HL-60 (cell line): ENCODE measurements at regions not wholly inside any gene's neighbourhood (a gene's known extent, or its start where the extent isn't known, plus 50 kb on each side); places are given as distances from the start of the nearest gene placed in this dataset.

ENCODE experiments used
- GABPA ChIP-seq: IDR thresholded peaks from 2 replicates; pipeline ENCODE4 v1.6.1; 2012; ENCODE audit warnings: low read depth
- POLR2AphosphoS5 ChIP-seq: IDR thresholded peaks from 2 replicates; pipeline ENCODE4 v1.6.1; 2012; ENCODE audit warnings: low read depth
- SPI1 ChIP-seq: IDR thresholded peaks from 2 replicates; pipeline ENCODE4 v1.6.1; 2012; ENCODE audit warnings: low read depth, mild to moderate bottlenecking, borderline replicate concordance
- TF ChIP-seq, protein P1 (sequence below): IDR thresholded peaks from one replicate; pipeline ENCODE4 v1.5.1; 2011; ENCODE audit warnings: low read length, control low read depth, inconsistent platforms; ENCODE audit not compliant: insufficient read depth
- TF ChIP-seq, protein P2 (sequence below): IDR thresholded peaks from 2 replicates; pipeline ENCODE4 v1.6.1; 2012; ENCODE audit warnings: low read depth; ENCODE audit not compliant: insufficient replicate concordance

DNA sequence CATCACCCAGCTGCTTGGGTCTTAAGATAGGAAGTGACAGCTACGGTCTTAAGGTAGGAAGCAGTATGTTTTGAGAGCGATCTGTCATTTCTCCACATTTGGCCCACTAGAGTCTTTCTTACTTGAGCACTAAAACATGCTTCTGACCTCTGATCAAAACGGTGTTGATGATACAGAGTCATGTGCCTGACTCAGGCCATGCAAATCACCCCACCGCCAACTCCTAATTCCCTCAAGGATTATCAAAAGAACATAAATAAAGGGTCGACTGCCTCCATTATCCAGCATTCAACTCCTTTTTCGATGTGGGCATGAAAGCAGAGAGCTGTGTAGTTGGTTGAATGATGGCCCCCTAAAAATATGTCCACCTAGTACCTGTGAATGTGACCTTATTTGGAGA lies 201.7 kb upstream of the PROK2 start:
- TF ChIP-seq GABPA (no peak), POLR2AphosphoS5 (no peak), SPI1 (no peak)
- TF ChIP-seq, protein P1, sequence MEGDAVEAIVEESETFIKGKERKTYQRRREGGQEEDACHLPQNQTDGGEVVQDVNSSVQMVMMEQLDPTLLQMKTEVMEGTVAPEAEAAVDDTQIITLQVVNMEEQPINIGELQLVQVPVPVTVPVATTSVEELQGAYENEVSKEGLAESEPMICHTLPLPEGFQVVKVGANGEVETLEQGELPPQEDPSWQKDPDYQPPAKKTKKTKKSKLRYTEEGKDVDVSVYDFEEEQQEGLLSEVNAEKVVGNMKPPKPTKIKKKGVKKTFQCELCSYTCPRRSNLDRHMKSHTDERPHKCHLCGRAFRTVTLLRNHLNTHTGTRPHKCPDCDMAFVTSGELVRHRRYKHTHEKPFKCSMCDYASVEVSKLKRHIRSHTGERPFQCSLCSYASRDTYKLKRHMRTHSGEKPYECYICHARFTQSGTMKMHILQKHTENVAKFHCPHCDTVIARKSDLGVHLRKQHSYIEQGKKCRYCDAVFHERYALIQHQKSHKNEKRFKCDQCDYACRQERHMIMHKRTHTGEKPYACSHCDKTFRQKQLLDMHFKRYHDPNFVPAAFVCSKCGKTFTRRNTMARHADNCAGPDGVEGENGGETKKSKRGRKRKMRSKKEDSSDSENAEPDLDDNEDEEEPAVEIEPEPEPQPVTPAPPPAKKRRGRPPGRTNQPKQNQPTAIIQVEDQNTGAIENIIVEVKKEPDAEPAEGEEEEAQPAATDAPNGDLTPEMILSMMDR, result no peak
- TF ChIP-seq, protein P2, sequence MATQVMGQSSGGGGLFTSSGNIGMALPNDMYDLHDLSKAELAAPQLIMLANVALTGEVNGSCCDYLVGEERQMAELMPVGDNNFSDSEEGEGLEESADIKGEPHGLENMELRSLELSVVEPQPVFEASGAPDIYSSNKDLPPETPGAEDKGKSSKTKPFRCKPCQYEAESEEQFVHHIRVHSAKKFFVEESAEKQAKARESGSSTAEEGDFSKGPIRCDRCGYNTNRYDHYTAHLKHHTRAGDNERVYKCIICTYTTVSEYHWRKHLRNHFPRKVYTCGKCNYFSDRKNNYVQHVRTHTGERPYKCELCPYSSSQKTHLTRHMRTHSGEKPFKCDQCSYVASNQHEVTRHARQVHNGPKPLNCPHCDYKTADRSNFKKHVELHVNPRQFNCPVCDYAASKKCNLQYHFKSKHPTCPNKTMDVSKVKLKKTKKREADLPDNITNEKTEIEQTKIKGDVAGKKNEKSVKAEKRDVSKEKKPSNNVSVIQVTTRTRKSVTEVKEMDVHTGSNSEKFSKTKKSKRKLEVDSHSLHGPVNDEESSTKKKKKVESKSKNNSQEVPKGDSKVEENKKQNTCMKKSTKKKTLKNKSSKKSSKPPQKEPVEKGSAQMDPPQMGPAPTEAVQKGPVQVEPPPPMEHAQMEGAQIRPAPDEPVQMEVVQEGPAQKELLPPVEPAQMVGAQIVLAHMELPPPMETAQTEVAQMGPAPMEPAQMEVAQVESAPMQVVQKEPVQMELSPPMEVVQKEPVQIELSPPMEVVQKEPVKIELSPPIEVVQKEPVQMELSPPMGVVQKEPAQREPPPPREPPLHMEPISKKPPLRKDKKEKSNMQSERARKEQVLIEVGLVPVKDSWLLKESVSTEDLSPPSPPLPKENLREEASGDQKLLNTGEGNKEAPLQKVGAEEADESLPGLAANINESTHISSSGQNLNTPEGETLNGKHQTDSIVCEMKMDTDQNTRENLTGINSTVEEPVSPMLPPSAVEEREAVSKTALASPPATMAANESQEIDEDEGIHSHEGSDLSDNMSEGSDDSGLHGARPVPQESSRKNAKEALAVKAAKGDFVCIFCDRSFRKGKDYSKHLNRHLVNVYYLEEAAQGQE, result no peak
